GM12878 (cell line): ENCODE measurements at regions not wholly inside any gene's neighbourhood (a gene's known extent, or its start where the extent isn't known, plus 50 kb on each side); places are given as distances from the start of the nearest gene placed in this dataset.
"Not testable (repeated sequence)": the region's sequence is repeated elsewhere in the genome, so short reads cannot be mapped to it uniquely, and the experiment has no call there.

Experiments used
- ATAC-seq: fragments of 200-7000 bp; cut with Tn5 transposase; 3 replicates; pipeline ENCODE4 v1.9.1; 2020; ENCODE audit warnings: mild to moderate bottlenecking, moderate library complexity
- BruUV-seq: library from RNA; stranded (reverse); fragments of 400-500 nt; replicated peaks from 2 replicates; lab custom pipeline; 2021; lab: Mats Ljungman, UMichigan
- CTCF ChIA-PET: fragments of 300-600 bp; sonication (Branson Sonifier 250); formaldehyde crosslinking; extraction: SDS; loops from one replicate; lab custom pipeline; 2021; ENCODE audit warnings: inconsistent platforms; lab: Yijun Ruan, JAX
- POLR2A ChIA-PET: fragments of 350-600 bp; formaldehyde crosslinking; extraction: SDS; loops from one replicate; lab custom pipeline; 2021; ENCODE audit warnings: inconsistent platforms; lab: Charles Lee
- RAD21 ChIA-PET: fragments of 300-600 bp; sonication (Branson Sonifier 250); formaldehyde crosslinking; loops from one replicate; lab custom pipeline; 2023; ENCODE audit warnings: antibody characterized with exemption; ENCODE audit not compliant: unreplicated experiment; lab: Charles Lee
- SMC1A ChIA-PET: fragments of 300-600 bp; sonication (Branson Sonifier 250); formaldehyde crosslinking; loops from one replicate; lab custom pipeline; 2023; ENCODE audit not compliant: unreplicated experiment, uncharacterized antibody; lab: Charles Lee
- DNase-seq: peaks from one replicate; pipeline ENCODE4 v3.0.0-alpha.2; 2011; ENCODE audit warnings: low read depth, low spot score
- FAIRE-seq: peaks from 3 replicates; lab custom pipeline; 2011; peaks lifted over from hg19 to GRCh38; lab: Jason Lieb, UNC
- H2AFZ ChIP-seq: 2 replicates; pipeline ENCODE4 v1.6.0; 2011; ENCODE audit warnings: low read depth, low read length, control low read depth; ENCODE audit not compliant: control insufficient read depth
- H3K27ac ChIP-seq: 2 replicates; pipeline ENCODE4 v1.5.1; 2011; ENCODE audit warnings: control low read depth; ENCODE audit not compliant: control insufficient read depth, insufficient read depth
- H3K27me3 ChIP-seq, 2 experiments: replicated peaks in 1 of 2; 2 replicates each; pipeline versions ENCODE4 v1.6.0 to v1.6.1; 2011; ENCODE audit warnings: low read length in 1 of 2; ENCODE audit not compliant: control insufficient read depth in 2 of 2, insufficient read depth in 2 of 2
- H3K36me3 ChIP-seq, 2 experiments: 2 replicates each; pipeline ENCODE4 v1.5.1; 2011; ENCODE audit warnings: low read length in 1 of 2; ENCODE audit not compliant: control insufficient read depth in 2 of 2, insufficient read depth in 2 of 2
- H3K4me1 ChIP-seq: 2 replicates; pipeline ENCODE4 v1.6.1; 2011; ENCODE audit warnings: mild to moderate bottlenecking, low read length, moderate library complexity, mixed read lengths; ENCODE audit not compliant: control insufficient read depth, insufficient read depth
- H3K4me2 ChIP-seq: 2 replicates; pipeline ENCODE4 v1.6.0; 2011; ENCODE audit warnings: control low read depth; ENCODE audit not compliant: control insufficient read depth, insufficient read depth
- H3K4me3 ChIP-seq: fragments of 200-600 bp; sonication (generic); 2 replicates; pipeline ENCODE4 v1.5.1; 2016
- H3K79me2 ChIP-seq: 2 replicates; pipeline ENCODE4 v1.6.0; 2011; ENCODE audit warnings: low read length; ENCODE audit not compliant: control insufficient read depth, insufficient read depth
- H3K9ac ChIP-seq: 2 replicates; pipeline ENCODE4 v1.8.0; 2011; ENCODE audit warnings: low read length, control low read depth, mixed read lengths; ENCODE audit not compliant: control insufficient read depth, insufficient read depth
- H3K9me3 ChIP-seq: replicated peaks from 3 replicates; pipeline ENCODE4 v1.5.1; 2011; ENCODE audit warnings: mild to moderate bottlenecking, low read length; ENCODE audit not compliant: control insufficient read depth, insufficient read depth
- H4K20me1 ChIP-seq: 2 replicates; pipeline ENCODE4 v1.6.0; 2011; ENCODE audit not compliant: control insufficient read depth, insufficient read depth
- BHLHE40 ChIP-seq, 2 experiments: fragments of 450-650 bp in 1 of 2; IDR thresholded peaks; 2 replicates each; pipeline ENCODE4 v1.6.1; 2011 to 2017; ENCODE audit warnings: low read depth in 2 of 2, borderline replicate concordance in 1 of 2, improper control_type of control experiment in 1 of 2, low read length in 1 of 2, mild to moderate bottlenecking in 1 of 2
- E2F8 ChIP-seq: fragments of 450-650 bp; IDR thresholded peaks from 2 replicates; pipeline ENCODE4 v1.6.1; 2018; ENCODE audit warnings: mild to moderate bottlenecking, low read depth, moderate library complexity; ENCODE audit not compliant: partially characterized antibody
- JUNB ChIP-seq: IDR thresholded peaks from 2 replicates; pipeline ENCODE4 v1.6.1; 2016; ENCODE audit warnings: antibody characterized with exemption, mild to moderate bottlenecking
- NFYB ChIP-seq: IDR thresholded peaks from 2 replicates; pipeline ENCODE4 v1.6.1; 2011; ENCODE audit warnings: low read depth, mild to moderate bottlenecking, low read length, improper control_type of control experiment, moderate library complexity; ENCODE audit not compliant: insufficient read depth
- NR2C1 ChIP-seq: fragments of 450-650 bp; IDR thresholded peaks from 2 replicates; pipeline ENCODE4 v1.6.1; 2017; ENCODE audit warnings: antibody characterized with exemption, mild to moderate bottlenecking, moderate library complexity
- POLR2A ChIP-seq: IDR thresholded peaks from 2 replicates; pipeline ENCODE4 v1.6.1; 2011; ENCODE audit warnings: low read depth, mild to moderate bottlenecking, low read length
- ZBTB33 ChIP-seq: fragments of 450-650 bp; IDR thresholded peaks from 2 replicates; pipeline ENCODE4 v1.6.1; 2017; ENCODE audit warnings: mild to moderate bottlenecking
- WGBS: methylation state at CpG from one replicate; pipeline ENCODE4 v1.1.6; 2016; ENCODE audit warnings: low lambda C conversion rate; ENCODE audit not compliant: insufficient replicate concordance, insufficient coverage; ENCODE audit errors: missing lambda C conversion rate; 5-methylcytosine and 5-hydroxymethylcytosine counted together
- in situ Hi-C: fragments of 300-500 bp; cut with MboI; formaldehyde crosslinking; loops from 9 replicates; pipeline ENCODE4 v1.14.3; 2018; ENCODE audit warnings: mixed read lengths
- intact Hi-C: fragments of 100-400 bp; cut with micrococcal nuclease; formaldehyde crosslinking; loops from one replicate; pipeline ENCODE4 v1.14.2; 2022; ENCODE audit not compliant: unreplicated experiment
- TF ChIP-seq, protein P1 (sequence below): fragments of 150-350 bp; IDR thresholded peaks from 2 replicates; pipeline ENCODE4 v1.6.1; 2014; ENCODE audit warnings: mild to moderate bottlenecking, low read depth, low read length

DNA sequence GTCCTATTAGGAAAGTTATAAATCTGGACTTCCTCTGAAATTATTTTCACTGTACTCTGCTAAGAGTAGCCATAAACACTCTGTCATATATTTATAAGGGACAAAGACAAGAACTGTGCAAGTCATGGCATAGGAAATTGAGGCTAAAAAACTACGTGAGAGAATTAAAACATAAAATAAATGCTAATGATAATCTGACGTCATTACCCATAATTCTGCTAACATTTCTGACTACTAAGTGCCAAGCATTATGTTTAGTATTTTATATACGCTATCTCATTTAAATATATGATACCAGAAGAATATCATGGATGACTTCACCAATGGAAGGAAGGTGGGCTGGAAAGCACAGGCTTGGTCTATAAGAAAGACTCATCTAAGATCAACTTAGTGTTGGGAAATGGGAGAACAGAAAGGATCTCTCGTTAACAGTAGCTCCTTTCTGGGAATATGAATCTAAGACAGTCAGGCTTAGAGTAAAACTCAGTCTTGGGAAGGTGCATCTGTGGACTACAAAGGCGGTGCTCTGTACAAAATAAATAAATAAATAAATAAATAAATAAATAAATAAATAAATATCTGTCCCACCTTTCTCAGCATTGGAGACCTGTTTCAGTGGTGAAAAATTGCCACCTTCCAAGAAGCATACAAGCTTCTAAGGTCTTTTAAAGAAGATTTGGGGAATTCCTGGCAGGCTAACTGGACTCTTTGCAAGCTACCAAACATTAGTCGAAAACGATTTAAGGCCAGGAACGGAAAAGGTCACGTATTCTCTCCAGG lies 267.4 kb downstream of the CGGBP1 start:
- no peak overlapping the region for H2AFZ ChIP-seq
- FAIRE-seq (no peak), ATAC-seq (no peak), DNase-seq (no peak)
- H3K79me2 ChIP-seq = no peaks in the 10 kb centered on the region
- H3K9ac ChIP-seq = no peak overlapping the region
- no peak overlapping the region for H3K4me2 ChIP-seq
- peaks cover 8 to 11% of the 10 kb centered on the region in 2 experiments for H3K27me3 ChIP-seq
- CTCF ChIA-PET = interaction anchor here (0.8 kb wide), 1 partner anchor 34 kb away, joined by 3 read pairs; no protein-coding TSS in a partner anchor
- no peak overlapping the region for H3K4me3 ChIP-seq
- H4K20me1 ChIP-seq = no peaks in the 10 kb centered on the region
- RAD21 ChIA-PET = no interaction called here
- POLR2A ChIA-PET = no interaction called here
- intact Hi-C loops = no loop called here
- no peak for TF ChIP-seq BHLHE40 (IDR thresholded peaks at IDR 0.05; ENCODE audit: borderline replicate concordance in 1 of 2, low read depth in 2 of 2, low read length in 1 of 2)
- no peak for TF ChIP-seq NFYB
- TF ChIP-seq, protein P1, sequence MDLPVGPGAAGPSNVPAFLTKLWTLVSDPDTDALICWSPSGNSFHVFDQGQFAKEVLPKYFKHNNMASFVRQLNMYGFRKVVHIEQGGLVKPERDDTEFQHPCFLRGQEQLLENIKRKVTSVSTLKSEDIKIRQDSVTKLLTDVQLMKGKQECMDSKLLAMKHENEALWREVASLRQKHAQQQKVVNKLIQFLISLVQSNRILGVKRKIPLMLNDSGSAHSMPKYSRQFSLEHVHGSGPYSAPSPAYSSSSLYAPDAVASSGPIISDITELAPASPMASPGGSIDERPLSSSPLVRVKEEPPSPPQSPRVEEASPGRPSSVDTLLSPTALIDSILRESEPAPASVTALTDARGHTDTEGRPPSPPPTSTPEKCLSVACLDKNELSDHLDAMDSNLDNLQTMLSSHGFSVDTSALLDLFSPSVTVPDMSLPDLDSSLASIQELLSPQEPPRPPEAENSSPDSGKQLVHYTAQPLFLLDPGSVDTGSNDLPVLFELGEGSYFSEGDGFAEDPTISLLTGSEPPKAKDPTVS = no peak
- no peak for TF ChIP-seq POLR2A
- no peak for TF ChIP-seq NR2C1
- no peak for TF ChIP-seq E2F8
- TF ChIP-seq JUNB = no peak
- TF ChIP-seq ZBTB33 = no peak
- TF ChIP-seq, all 136 proteins: peak for 0
- Histone ChIP-seq H3K36me3 (no peaks in the 10 kb centered on the region), H3K27ac (no peak overlapping the region), H3K9me3 (no peaks in the 10 kb centered on the region), H3K4me1 (no peaks in the 10 kb centered on the region)
- BruUV-seq = no TSS peak
- in situ Hi-C loops = no loop called here
- SMC1A ChIA-PET = no interaction called here
- WGBS = 30% methylated on average over 9 of the region's 9 CpGs

- H3K79me2 ChIP-seq, in situ Hi-C loops, H3K9me3 ChIP-seq, ATAC-seq, H3K4me3 ChIP-seq, intact Hi-C loops, H4K20me1 ChIP-seq, H3K36me3 ChIP-seq, H3K9ac ChIP-seq, H3K4me2 ChIP-seq, FAIRE-seq, H3K27ac ChIP-seq, BruUV-seq, H2AFZ ChIP-seq, H3K4me1 ChIP-seq, POLR2A ChIA-PET, DNase-seq: not testable (repeated sequence)
- CTCF ChIA-PET = interaction anchor here (0.6 kb wide), 2 partner anchors 96 to 329 kb away, joined by 3 read pairs; no protein-coding TSS in a partner anchor
- peaks cover 7 to 11% of the 10 kb centered on the region in 2 experiments for H3K27me3 ChIP-seq
- WGBS = 39% methylated on average over 3 of the region's 3 CpGs
- RAD21 ChIA-PET = interaction anchor here (0.7 kb wide), 1 partner anchor 210 kb away, joined by 3 read pairs; no protein-coding TSS in a partner anchor
- SMC1A ChIA-PET = interaction anchor here (1.1 kb wide), 1 partner anchor 14 kb away, joined by 3 read pairs; no protein-coding TSS in a partner anchor
Observed at GRCh38 chr3:87789049-87789448, 269.8 kb downstream of the CGGBP1 start.
